ENCODE measurements at regions not wholly inside any gene's neighbourhood (a gene's known extent, or its start where the extent isn't known, plus 50 kb on each side); places are given as distances from the start of the nearest gene placed in this dataset.

GRCh38 chr12:58293308-58293982, 352.1 kb downstream of the ATP23 start:
- no peak for DNase-seq
- intact Hi-C loops (cut with DNase I): no loop called here

GRCh38 chr12:58295268-58295667, 353.9 kb downstream of the ATP23 start:
- DNase-seq: no peak
- intact Hi-C loops (cut with DNase I): no loop called here

GRCh38 chr12:58296863-58297262, 355.5 kb downstream of the ATP23 start:
- DNase-seq: no peak
- intact Hi-C loops (cut with DNase I): no loop called here

DNA sequence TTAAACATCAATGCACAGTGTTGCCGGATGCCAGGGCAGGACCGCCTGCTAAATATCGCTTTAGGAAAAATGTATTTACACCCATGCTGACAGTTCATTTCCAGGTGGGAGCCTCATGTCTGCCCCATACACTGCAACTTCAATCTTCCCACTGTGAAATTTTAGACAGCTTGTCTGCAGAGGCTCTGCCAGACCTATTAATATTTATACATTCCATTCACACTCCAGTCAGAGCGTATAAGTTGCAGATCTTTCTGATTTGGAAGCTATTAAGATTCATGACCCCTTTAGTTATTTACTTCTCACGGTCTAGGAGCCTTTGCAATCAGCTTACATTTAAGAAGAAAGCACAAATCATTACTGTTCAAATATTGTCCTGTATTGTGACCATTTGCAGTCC, 357.4 kb downstream of the ATP23 start:
- no peak for DNase-seq
- intact Hi-C loops (cut with DNase I): no loop called here

- DNase-seq: no peak
- intact Hi-C loops (cut with DNase I): no loop called here
Observed at GRCh38 chr12:58299371-58299770, 358.0 kb downstream of the ATP23 start.

DNA sequence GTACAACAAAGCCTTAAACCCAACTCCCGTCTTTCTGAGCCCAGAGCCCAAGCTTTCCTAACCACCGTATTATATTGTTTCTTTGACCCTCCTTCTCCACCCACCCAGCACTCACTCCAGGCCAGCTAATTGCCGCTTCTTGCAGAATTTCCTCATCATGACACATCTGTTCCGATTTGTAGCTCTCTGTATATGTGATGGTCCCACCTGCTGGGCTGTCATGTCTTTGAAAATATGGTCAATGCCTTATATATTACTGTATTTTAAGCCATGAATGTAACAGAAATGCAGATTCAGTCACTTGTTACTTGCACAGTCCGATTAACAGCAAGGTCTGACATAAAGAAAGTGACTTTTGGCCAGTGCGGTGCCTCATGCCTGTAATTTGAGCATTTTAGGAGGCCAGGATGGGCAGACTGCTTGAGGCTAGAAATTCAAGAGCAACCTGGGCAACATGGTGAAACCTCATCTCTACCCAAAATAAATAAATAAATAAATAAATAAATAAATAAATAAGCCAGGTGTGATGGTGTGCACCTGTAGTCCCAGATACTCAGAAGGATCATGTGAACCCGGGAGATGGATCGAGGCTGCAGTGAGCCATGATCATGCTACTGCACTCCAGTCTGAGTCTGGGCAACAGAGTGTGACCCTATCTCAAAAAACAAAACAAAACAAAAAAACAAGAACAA, 359.8 kb downstream of the ATP23 start:
- intact Hi-C loops (cut with DNase I): no loop called here
- no peak for DNase-seq

DNA sequence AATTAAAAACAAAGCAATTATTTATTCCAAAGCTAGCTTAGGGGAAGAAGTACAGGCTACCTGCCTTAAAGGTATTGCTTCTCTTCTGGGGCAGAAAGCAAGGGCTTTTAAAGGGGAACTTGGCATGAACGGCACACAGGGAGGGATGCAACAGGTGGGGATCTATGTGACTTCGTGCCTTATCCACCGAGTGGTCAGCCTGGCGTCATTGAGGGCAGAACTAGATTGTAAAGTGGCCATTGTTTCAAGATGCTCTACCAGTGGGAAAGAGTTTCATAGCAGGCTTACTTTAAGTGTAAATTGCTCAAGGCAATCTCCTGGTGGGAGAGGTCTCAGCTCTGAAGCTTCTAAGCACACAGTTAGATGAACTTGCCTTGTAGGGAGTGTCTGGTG, 360.4 kb downstream of the ATP23 start:
- intact Hi-C loops (cut with DNase I): no loop called here
- DNase-seq: no peak

DNA sequence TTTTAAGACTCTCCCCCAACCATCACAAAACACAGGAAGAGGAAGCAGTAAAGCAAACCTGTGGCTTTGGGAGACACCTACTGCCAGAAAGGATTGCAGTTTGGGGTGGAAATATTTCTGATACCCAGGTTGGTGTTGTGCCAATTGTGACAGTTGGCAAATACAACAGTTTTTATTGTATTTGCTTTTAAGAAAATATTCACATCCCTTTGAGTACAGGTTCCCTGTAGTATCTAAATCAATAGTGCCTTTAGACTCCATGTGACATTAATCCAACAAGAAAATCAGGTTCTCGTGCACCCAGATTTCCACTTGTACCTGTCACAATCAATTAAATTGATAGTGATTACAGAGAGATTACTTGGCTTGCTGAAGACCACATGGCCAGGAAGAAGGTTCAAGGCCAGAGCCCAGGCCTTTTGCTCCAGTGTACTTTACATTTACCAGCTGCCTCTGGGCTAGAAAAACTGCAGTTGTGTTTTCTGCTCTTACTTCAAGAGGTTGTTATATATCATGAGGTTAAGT, 361.2 kb downstream of the ATP23 start:
- intact Hi-C loops (cut with DNase I): no loop called here
- DNase-seq: no peak

GRCh38 chr12:58306266-58307000, 365.1 kb downstream of the ATP23 start:
- DNase-seq: no peak
- intact Hi-C loops (cut with DNase I): no loop called here

GRCh38 chr12:58309806-58310205, 368.4 kb downstream of the ATP23 start:
- no peak for DNase-seq
- intact Hi-C loops (cut with DNase I): no loop called here

- no peak for DNase-seq
- intact Hi-C loops (cut with DNase I): no loop called here
Observed at GRCh38 chr12:58310368-58310767, 369.0 kb downstream of the ATP23 start.

DNA sequence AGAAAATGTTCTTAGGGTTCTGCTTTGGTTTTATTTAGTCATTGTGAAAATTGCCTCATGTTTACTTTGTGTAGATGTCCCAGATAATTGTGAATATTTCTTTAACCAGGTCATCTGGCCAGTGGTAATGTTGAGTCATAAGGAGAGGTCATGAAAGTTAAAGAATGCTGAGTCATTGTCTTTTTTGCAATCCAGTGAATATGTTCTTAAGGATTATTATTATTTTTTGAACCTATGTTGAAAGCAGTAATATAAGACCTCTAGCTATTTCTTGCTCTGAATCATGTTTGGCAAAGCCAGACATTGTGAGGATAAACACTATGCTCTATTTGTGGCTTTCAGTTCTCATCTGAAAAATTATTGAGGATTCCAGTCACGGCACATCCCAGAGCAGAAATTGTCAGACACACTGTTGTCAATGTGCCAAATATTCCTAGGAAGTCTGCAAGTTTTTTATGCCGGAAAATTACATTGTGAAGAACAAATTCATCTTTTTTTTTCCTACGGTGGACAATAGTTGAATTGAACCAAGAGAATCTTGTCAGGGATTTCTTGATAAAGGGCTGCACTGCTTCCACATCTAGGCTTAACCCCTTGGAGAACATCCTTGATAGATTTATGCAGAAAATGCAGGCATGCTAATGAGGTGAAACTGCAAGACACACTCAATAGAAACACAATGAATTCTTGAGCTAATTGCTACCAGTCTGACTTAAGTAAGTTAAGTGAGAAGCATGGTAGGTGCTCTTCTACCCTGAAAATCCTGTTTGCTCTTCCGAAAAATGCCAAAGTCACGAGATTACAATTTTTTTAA, 369.6 kb downstream of the ATP23 start:
- intact Hi-C loops (cut with DNase I): no loop called here
- DNase-seq: no peak

- no peak for DNase-seq
- intact Hi-C loops (cut with DNase I): no loop called here
Observed at GRCh38 chr12:58313091-58313855, 371.9 kb downstream of the ATP23 start.

DNA sequence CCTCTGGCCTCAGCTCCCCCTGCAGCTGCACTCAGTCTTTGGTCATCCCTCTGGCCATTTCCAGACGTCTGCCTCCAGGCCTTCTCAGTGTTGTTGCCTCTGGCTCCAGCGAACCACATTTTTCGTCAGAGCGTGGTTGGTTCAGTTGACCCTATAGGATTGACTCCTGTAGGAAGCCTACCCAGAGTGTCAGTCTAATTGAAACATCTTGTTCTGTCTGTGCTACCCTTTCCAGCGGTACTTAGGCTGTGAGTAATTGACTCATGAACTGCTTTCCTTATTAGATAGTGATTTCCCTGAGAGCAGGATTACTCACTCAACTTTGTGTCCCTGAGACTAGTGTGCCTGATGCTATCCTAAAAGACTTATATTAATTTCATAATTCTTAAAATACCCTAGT, 373.2 kb downstream of the ATP23 start:
- no peak for DNase-seq
- intact Hi-C loops (cut with DNase I): no loop called here

GRCh38 chr12:58316926-58317325, 375.6 kb downstream of the ATP23 start:
- DNase-seq: no peak
- intact Hi-C loops (cut with DNase I): no loop called here

GRCh38 chr12:58321414-58321813, 380.0 kb downstream of the ATP23 start:
- intact Hi-C loops (cut with DNase I): no loop called here
- no peak for DNase-seq

- DNase-seq: no peak
- intact Hi-C loops (cut with DNase I): no loop called here
Observed at GRCh38 chr12:58323676-58324075, 382.3 kb downstream of the ATP23 start.

- intact Hi-C loops (cut with DNase I): no loop called here
- no peak for DNase-seq
Observed at GRCh38 chr12:58325561-58325960, 384.2 kb downstream of the ATP23 start.

DNA sequence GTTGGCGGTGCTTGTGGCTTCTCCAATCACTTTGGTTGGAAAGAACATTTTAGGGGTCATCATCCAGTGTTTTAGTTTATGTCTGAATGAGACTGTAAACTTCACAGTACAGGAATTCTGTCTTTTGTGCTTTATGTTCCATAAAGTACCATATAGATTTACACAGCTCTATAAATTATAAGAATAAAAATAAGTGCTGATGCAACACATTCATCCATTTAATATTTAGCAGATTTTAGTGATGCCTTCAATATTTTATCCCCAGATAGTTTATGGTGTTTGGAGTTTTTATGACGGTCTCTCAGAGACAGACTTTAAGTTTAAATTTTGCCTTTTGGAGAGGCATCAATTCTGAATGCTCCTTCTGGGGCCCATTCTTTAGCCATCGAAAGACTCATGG, 385.2 kb downstream of the ATP23 start:
- intact Hi-C loops (cut with DNase I): no loop called here
- DNase-seq: no peak
